ENCODE measurements at regions not wholly inside any gene's neighbourhood (a gene's known extent, or its start where the extent isn't known, plus 50 kb on each side); places are given as distances from the start of the nearest gene placed in this dataset.

DNA sequence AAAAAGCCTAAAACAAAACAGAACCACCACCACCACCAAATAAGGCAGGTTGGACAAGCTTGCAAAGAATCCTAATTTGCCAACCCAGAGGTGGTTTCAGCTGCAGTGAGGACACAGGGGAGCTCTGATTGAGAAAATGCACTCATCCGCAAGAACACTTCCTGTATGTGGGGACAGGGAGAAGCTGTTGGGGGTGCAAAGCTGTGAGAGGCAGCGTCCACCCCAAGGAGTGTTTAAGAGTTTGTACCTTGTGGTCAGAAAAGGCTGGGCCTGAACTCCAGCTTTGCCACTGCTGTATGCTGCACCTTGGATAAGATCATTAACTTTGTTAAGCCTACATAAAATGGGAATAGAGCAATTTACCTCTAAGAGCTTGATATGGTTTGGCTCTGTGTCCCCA, 511.7 kb downstream of the BNC2 start:
- no peak overlapping the region for H3K56ac ChIP-seq (ENCODE audit: insufficient read length, low read depth, low read length)
- H4K8ac ChIP-seq (replicated peaks; ENCODE audit: insufficient read length, low read depth, low read length): no peak overlapping the region
- no CpG with 5 or more reads among the region's 2 CpGs for WGBS (ENCODE audit: extremely low coverage, insufficient read length, low lambda C conversion rate)
- no peaks in the 10 kb centered on the region for H3K27me3 Mint-ChIP-seq (ENCODE audit: low read depth)
- H3K4me2 ChIP-seq (ENCODE audit: insufficient read depth, insufficient read length, low read length): no peak overlapping the region
- no peaks in the 10 kb centered on the region for H3K79me2 ChIP-seq (ENCODE audit: insufficient read depth, low read length)
- peaks cover 3 to 9% of the 10 kb centered on the region in 2 experiments; a peak in 3 of 5 replicates for H3K9me3 Mint-ChIP-seq
- H2BK20ac ChIP-seq (ENCODE audit: low read depth, low read length, poor library complexity, severe bottlenecking): no peak overlapping the region
- H3K18ac ChIP-seq (ENCODE audit: insufficient read length, low read depth, low read length): no peak overlapping the region
- peaks cover 6 to 11% of the 10 kb centered on the region in 2 experiments for H3K4me1 Mint-ChIP-seq
- H2BK120ac ChIP-seq (ENCODE audit: low read depth, low read length, poor library complexity, severe bottlenecking): no peak overlapping the region
- no peak overlapping the region for H3T11ph ChIP-seq (ENCODE audit: low read length)
- no peaks in the 10 kb centered on the region for H3K79me1 ChIP-seq (ENCODE audit: insufficient read depth, low read depth, low read length, poor library complexity, severe bottlenecking)
- no peaks in the 10 kb centered on the region for H4K20me1 ChIP-seq (ENCODE audit: control insufficient read depth, insufficient read depth, insufficient read length)
- no peak overlapping the region for H4K5ac ChIP-seq (ENCODE audit: insufficient read length, low read depth, low read length)
- H3K9ac ChIP-seq (ENCODE audit: extremely low read depth, insufficient read length, low read length): no peak overlapping the region
- no peak overlapping the region for H4K91ac ChIP-seq (ENCODE audit: insufficient read length, low read depth, low read length)
- no peak overlapping the region for H2BK12ac ChIP-seq (ENCODE audit: insufficient read length, low read depth, low read length)
- no peaks in the 10 kb centered on the region for H3K23me2 ChIP-seq (ENCODE audit: insufficient read length, low read depth, low read length, poor library complexity, severe bottlenecking)
- no peak overlapping the region for H3K14ac ChIP-seq (ENCODE audit: insufficient read depth, low read length)
- H3K36me3 Mint-ChIP-seq (ENCODE audit: insufficient read depth in 1 of 3, low read depth in 3 of 3): peaks cover 4 to 5% (median 5%) of the 10 kb centered on the region in 3 experiments; a peak in 6 of 7 replicates
- no peak overlapping the region for H2BK5ac ChIP-seq (ENCODE audit: insufficient read length, low read length)
- no peak overlapping the region for H3K27ac ChIP-seq (ENCODE audit: insufficient read length, low read depth, low read length)
- no peak overlapping the region for H3K27ac Mint-ChIP-seq
- no peaks in the 10 kb centered on the region for H3K9me3 ChIP-seq (ENCODE audit: control insufficient read depth, low read depth, low read length)
- DNase-seq: peak; percentile 5
- H2AK5ac ChIP-seq (ENCODE audit: insufficient read length, low read length): no peak overlapping the region
- H3K23ac ChIP-seq (ENCODE audit: insufficient read length, low read depth, low read length): no peak overlapping the region
- no peak overlapping the region for H3K4ac ChIP-seq (ENCODE audit: low read depth, low read length)
- H3K4me3 Mint-ChIP-seq: no peak overlapping the region
- no peaks in the 10 kb centered on the region; the same call in 1 of the 2 replicates for H3K4me1 ChIP-seq (ENCODE audit: insufficient read depth, low read length)
- no peak overlapping the region for H2AFZ ChIP-seq (ENCODE audit: low read length)
- no peak overlapping the region for H2BK15ac ChIP-seq (ENCODE audit: low read depth, low read length)
- H3K27me3 ChIP-seq (ENCODE audit: insufficient read depth, low read length): no peaks in the 10 kb centered on the region
- TF ChIP-seq, protein P1, sequence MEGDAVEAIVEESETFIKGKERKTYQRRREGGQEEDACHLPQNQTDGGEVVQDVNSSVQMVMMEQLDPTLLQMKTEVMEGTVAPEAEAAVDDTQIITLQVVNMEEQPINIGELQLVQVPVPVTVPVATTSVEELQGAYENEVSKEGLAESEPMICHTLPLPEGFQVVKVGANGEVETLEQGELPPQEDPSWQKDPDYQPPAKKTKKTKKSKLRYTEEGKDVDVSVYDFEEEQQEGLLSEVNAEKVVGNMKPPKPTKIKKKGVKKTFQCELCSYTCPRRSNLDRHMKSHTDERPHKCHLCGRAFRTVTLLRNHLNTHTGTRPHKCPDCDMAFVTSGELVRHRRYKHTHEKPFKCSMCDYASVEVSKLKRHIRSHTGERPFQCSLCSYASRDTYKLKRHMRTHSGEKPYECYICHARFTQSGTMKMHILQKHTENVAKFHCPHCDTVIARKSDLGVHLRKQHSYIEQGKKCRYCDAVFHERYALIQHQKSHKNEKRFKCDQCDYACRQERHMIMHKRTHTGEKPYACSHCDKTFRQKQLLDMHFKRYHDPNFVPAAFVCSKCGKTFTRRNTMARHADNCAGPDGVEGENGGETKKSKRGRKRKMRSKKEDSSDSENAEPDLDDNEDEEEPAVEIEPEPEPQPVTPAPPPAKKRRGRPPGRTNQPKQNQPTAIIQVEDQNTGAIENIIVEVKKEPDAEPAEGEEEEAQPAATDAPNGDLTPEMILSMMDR (conservative IDR thresholded peaks at IDR 0.05): no peak
